LNCaP clone FGC (cell line): ENCODE measurements at regions not wholly inside any gene's neighbourhood (a gene's known extent, or its start where the extent isn't known, plus 50 kb on each side); places are given as distances from the start of the nearest gene placed in this dataset.
A peak's percentile ranks its signal among the peaks of the same experiment; 100 is the strongest.

Experiments
- DNase-seq: peaks from one replicate; pipeline ENCODE4 v3.0.0-alpha.2; 2011; ENCODE audit warnings: low read depth
- H3K4me3 ChIP-seq: 2 replicates; pipeline ENCODE4 v1.5.1; 2011; ENCODE audit warnings: mild to moderate bottlenecking, low read depth, low read length, control low read depth
- CTCF ChIP-seq: IDR thresholded peaks from 2 replicates; pipeline ENCODE4 v1.5.1; 2012; ENCODE audit warnings: mild to moderate bottlenecking; ENCODE audit not compliant: control insufficient read depth, insufficient read depth; ENCODE audit errors: extremely low read depth

GRCh38 chr4:89653012-89653411, 183.9 kb downstream of the SNCA start:
- no peak for DNase-seq
- TF ChIP-seq CTCF, result no peak
- H3K4me3 ChIP-seq, result no peak overlapping the region

- no peak overlapping the region for H3K4me3 ChIP-seq
- TF ChIP-seq CTCF, result no peak
- no peak for DNase-seq
Observed at GRCh38 chr4:89645482-89645881, 191.5 kb downstream of the SNCA start.

- no peak overlapping the region for H3K4me3 ChIP-seq
- TF ChIP-seq CTCF, result no peak
- DNase-seq, result no peak
Observed at GRCh38 chr4:89641367-89641687, 195.6 kb downstream of the SNCA start.

GRCh38 chr4:89640620-89641366, 196.2 kb downstream of the SNCA start:
- H3K4me3 ChIP-seq, result no peak overlapping the region
- DNase-seq, result peak; percentile 11
- TF ChIP-seq CTCF, result peak; percentile 61

GRCh38 chr4:89639395-89639794, 197.6 kb downstream of the SNCA start:
- TF ChIP-seq CTCF, result no peak
- no peak overlapping the region for H3K4me3 ChIP-seq
- DNase-seq, result no peak

- H3K4me3 ChIP-seq, result no peak overlapping the region
- no peak for TF ChIP-seq CTCF
- DNase-seq, result no peak
Observed at GRCh38 chr4:89625599-89626293, 211.2 kb downstream of the SNCA start.
